ENCODE measurements at regions not wholly inside any gene's neighbourhood (a gene's known extent, or its start where the extent isn't known, plus 50 kb on each side); places are given as distances from the start of the nearest gene placed in this dataset.
"Not testable (repeated sequence)": the region's sequence is repeated elsewhere in the genome, so short reads cannot be mapped to it uniquely, and the experiment has no call there.

- not testable (repeated sequence) for TF ChIP-seq PPARA (CRISPR knock-in tag; IDR thresholded peaks at IDR 0.05; ENCODE audit: borderline replicate concordance); RARB (CRISPR knock-in tag; IDR thresholded peaks at IDR 0.05); ZFP30 (CRISPR knock-in tag; IDR thresholded peaks at IDR 0.05); POU6F1 (CRISPR knock-in tag; IDR thresholded peaks at IDR 0.05; ENCODE audit: borderline replicate concordance, low read depth); SNAI2 (CRISPR knock-in tag; IDR thresholded peaks at IDR 0.05); ARNTL (CRISPR knock-in tag; IDR thresholded peaks at IDR 0.05; ENCODE audit: borderline replicate concordance, low read depth); PATZ1 (CRISPR knock-in tag; IDR thresholded peaks at IDR 0.05; ENCODE audit: borderline replicate concordance); ZC3H10 (CRISPR knock-in tag; IDR thresholded peaks at IDR 0.05); ZNF565 (CRISPR knock-in tag; conservative IDR thresholded peaks at IDR 0.05; ENCODE audit: low read depth); BACH2 (CRISPR knock-in tag; IDR thresholded peaks at IDR 0.05; ENCODE audit: borderline replicate concordance); ZNF70 (CRISPR knock-in tag; IDR thresholded peaks at IDR 0.05); GLIS3 (CRISPR knock-in tag; IDR thresholded peaks at IDR 0.05); CREB5 (CRISPR knock-in tag; IDR thresholded peaks at IDR 0.05; ENCODE audit: low read depth); CSDC2 (CRISPR knock-in tag; IDR thresholded peaks at IDR 0.05)
Observed at GRCh38 chr6:94687255-94687654, 890.1 kb upstream of the MANEA start.

Data from SK-N-SH treated with all-trans-retinoic acid at 6 μM for 48 hours (cell line).